BLaER1 (cell line): ENCODE measurements at regions not wholly inside any gene's neighbourhood (a gene's known extent, or its start where the extent isn't known, plus 50 kb on each side); places are given as distances from the start of the nearest gene placed in this dataset.

Experiments
- H3K27ac ChIP-seq: shearing (Covaris generic); formaldehyde crosslinking; 2 replicates; pipeline ENCODE4 v1.8.1; 2022
- H3K27me3 ChIP-seq: shearing (Covaris generic); formaldehyde crosslinking; 2 replicates; pipeline ENCODE4 v1.8.1; 2022
- H3K36me3 ChIP-seq: shearing (Covaris generic); formaldehyde crosslinking; 2 replicates; pipeline ENCODE4 v1.8.1; 2022
- H3K4me1 ChIP-seq: shearing (Covaris generic); formaldehyde crosslinking; 2 replicates; pipeline ENCODE4 v1.8.1; 2022
- H3K4me2 ChIP-seq: shearing (Covaris generic); formaldehyde crosslinking; 2 replicates; pipeline ENCODE4 v1.8.1; 2022
- H3K4me3 ChIP-seq: shearing (Covaris generic); formaldehyde crosslinking; 2 replicates; pipeline ENCODE4 v1.8.1; 2022
- H3K9ac ChIP-seq: shearing (Covaris generic); formaldehyde crosslinking; 2 replicates; pipeline ENCODE4 v1.8.1; 2022
- H3K9me3 ChIP-seq: shearing (Covaris generic); formaldehyde crosslinking; 2 replicates; pipeline ENCODE4 v1.8.1; 2022
- H4K20me1 ChIP-seq: shearing (Covaris generic); formaldehyde crosslinking; 2 replicates; pipeline ENCODE4 v1.8.1; 2022
- Cebpa-rat ChIP-seq: shearing (Covaris generic); IDR thresholded peaks from 2 replicates; pipeline ENCODE4 v1.8.1; 2022

GRCh38 chr10:6350609-6351008, 147.9 kb downstream of the PFKFB3 start:
- H3K9me3 ChIP-seq, result peaks cover 7% of the 10 kb centered on the region; the same call in 1 of the 2 replicates

GRCh38 chr10:6351495-6351894, 148.8 kb downstream of the PFKFB3 start:
- TF ChIP-seq Cebpa-rat, result no peak
- H3K27me3 ChIP-seq, result no peaks in the 10 kb centered on the region
- peaks cover 42% of the 10 kb centered on the region for H3K4me1 ChIP-seq
- H3K27ac ChIP-seq, result no peak overlapping the region
- H3K9ac ChIP-seq, result no peak overlapping the region
- H4K20me1 ChIP-seq, result no peaks in the 10 kb centered on the region
- no peak overlapping the region for H3K4me3 ChIP-seq
- no peak overlapping the region for H3K4me2 ChIP-seq
- peaks cover 16% of the 10 kb centered on the region for H3K9me3 ChIP-seq
- H3K36me3 ChIP-seq, result no peaks in the 10 kb centered on the region

More at GRCh38 chr10:6350609-6351008, 147.9 kb downstream of the PFKFB3 start:
- H3K27ac ChIP-seq, result 0 out of 2 replicates have a peak overlapping the region, but pooled peaks have one; percentile 94
- no peak for TF ChIP-seq Cebpa-rat
- no peak overlapping the region for H3K9ac ChIP-seq
- H3K4me3 ChIP-seq, result no peak overlapping the region
- no peaks in the 10 kb centered on the region for H3K27me3 ChIP-seq
- H4K20me1 ChIP-seq, result no peaks in the 10 kb centered on the region
- H3K4me2 ChIP-seq, result peak overlapping the region; percentile 88
- H3K4me1 ChIP-seq, result peaks cover 48% of the 10 kb centered on the region
- no peaks in the 10 kb centered on the region for H3K36me3 ChIP-seq

- Histone ChIP-seq H3K4me2 (no peak overlapping the region), H3K4me3 (no peak overlapping the region), H4K20me1 (no peaks in the 10 kb centered on the region), H3K9ac (no peak overlapping the region), H3K36me3 (no peaks in the 10 kb centered on the region), H3K27ac (no peak overlapping the region), H3K9me3 (peaks cover 25% of the 10 kb centered on the region), H3K4me1 (peaks cover 25% of the 10 kb centered on the region), H3K27me3 (no peaks in the 10 kb centered on the region)
- TF ChIP-seq Cebpa-rat, result no peak
Observed at GRCh38 chr10:6353526-6353925, 150.8 kb downstream of the PFKFB3 start.

GRCh38 chr10:6354168-6354772, 151.5 kb downstream of the PFKFB3 start:
- H3K36me3 ChIP-seq, result no peaks in the 10 kb centered on the region
- peaks cover 25% of the 10 kb centered on the region for H3K9me3 ChIP-seq
- no peak for TF ChIP-seq Cebpa-rat
- no peaks in the 10 kb centered on the region for H4K20me1 ChIP-seq
- H3K27ac ChIP-seq, result no peak overlapping the region
- peaks cover 17% of the 10 kb centered on the region for H3K4me1 ChIP-seq
- no peak overlapping the region for H3K4me2 ChIP-seq
- no peak overlapping the region for H3K4me3 ChIP-seq
- H3K27me3 ChIP-seq, result no peaks in the 10 kb centered on the region
- no peak overlapping the region for H3K9ac ChIP-seq

- Histone ChIP-seq H3K27me3 (no peaks in the 10 kb centered on the region), H3K36me3 (no peaks in the 10 kb centered on the region), H3K9ac (no peak overlapping the region), H3K4me1 (no peaks in the 10 kb centered on the region), H4K20me1 (no peaks in the 10 kb centered on the region), H3K9me3 (peaks cover 35% of the 10 kb centered on the region), H3K27ac (no peak overlapping the region), H3K4me2 (no peak overlapping the region), H3K4me3 (no peak overlapping the region)
- TF ChIP-seq Cebpa-rat, result no peak
Observed at GRCh38 chr10:6356280-6356793, 153.6 kb downstream of the PFKFB3 start.

GRCh38 chr10:6361869-6362268, 159.1 kb downstream of the PFKFB3 start:
- H4K20me1 ChIP-seq, result no peaks in the 10 kb centered on the region
- no peaks in the 10 kb centered on the region for H3K36me3 ChIP-seq
- no peak for TF ChIP-seq Cebpa-rat
- no peak overlapping the region for H3K27ac ChIP-seq
- no peak overlapping the region for H3K4me2 ChIP-seq
- H3K9ac ChIP-seq, result no peak overlapping the region
- H3K9me3 ChIP-seq, result peaks cover 21% of the 10 kb centered on the region
- no peaks in the 10 kb centered on the region for H3K27me3 ChIP-seq
- H3K4me1 ChIP-seq, result no peaks in the 10 kb centered on the region; the same call in 1 of the 2 replicates
- H3K4me3 ChIP-seq, result no peak overlapping the region

- no peaks in the 10 kb centered on the region for H3K27me3 ChIP-seq
- H3K4me1 ChIP-seq, result no peaks in the 10 kb centered on the region; the same call in 1 of the 2 replicates
- no peak overlapping the region for H3K4me2 ChIP-seq
- no peak overlapping the region for H3K9ac ChIP-seq
- no peaks in the 10 kb centered on the region for H4K20me1 ChIP-seq
- TF ChIP-seq Cebpa-rat, result no peak
- H3K36me3 ChIP-seq, result no peaks in the 10 kb centered on the region
- peaks cover 17% of the 10 kb centered on the region for H3K9me3 ChIP-seq
- H3K27ac ChIP-seq, result no peak overlapping the region
- no peak overlapping the region for H3K4me3 ChIP-seq
Observed at GRCh38 chr10:6362879-6363278, 160.1 kb downstream of the PFKFB3 start.

- TF ChIP-seq Cebpa-rat, result no peak
- Histone ChIP-seq H3K27me3 (no peaks in the 10 kb centered on the region), H3K4me2 (no peak overlapping the region), H3K4me3 (no peak overlapping the region), H3K27ac (no peak overlapping the region), H3K36me3 (no peaks in the 10 kb centered on the region), H3K9ac (no peak overlapping the region), H4K20me1 (no peaks in the 10 kb centered on the region), H3K9me3 (peaks cover 15% of the 10 kb centered on the region), H3K4me1 (no peaks in the 10 kb centered on the region; the same call in 1 of the 2 replicates)
Observed at GRCh38 chr10:6363511-6363910, 160.8 kb downstream of the PFKFB3 start.

- no peak overlapping the region for H3K27ac ChIP-seq
- H4K20me1 ChIP-seq, result no peaks in the 10 kb centered on the region
- H3K4me2 ChIP-seq, result no peak overlapping the region
- H3K4me3 ChIP-seq, result no peak overlapping the region
- H3K4me1 ChIP-seq, result peaks cover 7% of the 10 kb centered on the region
- H3K9ac ChIP-seq, result no peak overlapping the region
- no peaks in the 10 kb centered on the region for H3K36me3 ChIP-seq
- TF ChIP-seq Cebpa-rat, result no peak
- H3K9me3 ChIP-seq, result peaks cover 15% of the 10 kb centered on the region
- no peaks in the 10 kb centered on the region for H3K27me3 ChIP-seq
Observed at GRCh38 chr10:6364283-6364682, 161.6 kb downstream of the PFKFB3 start.

- H3K27ac ChIP-seq, result no peak overlapping the region
- no peak for TF ChIP-seq Cebpa-rat
- H3K27me3 ChIP-seq, result no peaks in the 10 kb centered on the region
- H3K4me1 ChIP-seq, result peaks cover 9% of the 10 kb centered on the region
- H3K9ac ChIP-seq, result no peak overlapping the region
- no peak overlapping the region for H3K4me3 ChIP-seq
- no peaks in the 10 kb centered on the region for H3K36me3 ChIP-seq
- no peaks in the 10 kb centered on the region for H4K20me1 ChIP-seq
- peaks cover 15% of the 10 kb centered on the region for H3K9me3 ChIP-seq
- no peak overlapping the region for H3K4me2 ChIP-seq
Observed at GRCh38 chr10:6364893-6365292, 162.2 kb downstream of the PFKFB3 start.
